ENCODE measurements at regions not wholly inside any gene's neighbourhood (a gene's known extent, or its start where the extent isn't known, plus 50 kb on each side); places are given as distances from the start of the nearest gene placed in this dataset.

GRCh38 chr16:50991436-50991835 is 159.6 kb downstream of the SALL1 start:
- no peak for DNase-seq

- no peak for DNase-seq
These were observed 160.1 kb downstream of the SALL1 start for GRCh38 chr16:50991006-50991405.

DNA sequence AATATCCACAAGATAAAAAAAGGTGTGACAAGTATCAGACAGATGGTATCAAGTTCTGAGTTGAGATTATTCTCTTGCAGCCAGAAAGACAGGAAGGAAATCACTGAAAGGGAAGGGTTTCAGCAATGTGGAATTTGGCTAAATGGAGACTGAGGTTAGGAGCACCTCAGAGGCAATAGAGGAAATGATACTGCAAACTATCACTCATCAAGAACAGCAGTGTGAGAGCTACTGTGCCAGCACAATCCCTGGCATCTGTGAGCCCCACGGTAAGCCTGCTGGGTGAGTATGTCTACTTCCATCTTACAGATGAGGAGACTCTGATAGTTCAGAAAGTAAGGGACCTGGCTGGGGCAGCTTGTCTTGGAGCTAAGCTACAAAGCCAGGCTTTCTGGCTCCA is 162.0 kb downstream of the SALL1 start:
- DNase-seq = no peak

GRCh38 chr16:50988441-50988840 is 162.6 kb downstream of the SALL1 start:
- DNase-seq = no peak

DNA sequence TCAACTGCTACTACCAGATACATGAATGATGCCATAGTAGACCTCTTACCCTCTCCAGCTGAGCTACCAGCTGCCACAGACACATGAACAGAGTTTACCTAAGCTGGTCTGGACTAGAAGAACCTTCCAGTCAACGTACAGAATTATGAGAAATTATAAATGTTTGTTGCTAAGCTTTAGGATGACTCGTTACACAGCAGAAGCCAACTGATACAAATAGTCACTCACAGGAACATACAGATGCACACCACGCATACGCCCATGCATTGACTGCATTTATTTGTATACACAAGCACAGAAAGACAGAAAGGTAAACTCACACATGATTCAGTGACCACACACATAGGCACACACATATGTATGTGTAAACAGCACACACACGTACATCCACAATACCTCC is 164.6 kb downstream of the SALL1 start:
- DNase-seq = no peak

GRCh38 chr16:50985733-50986132 is 165.3 kb downstream of the SALL1 start:
- DNase-seq = no peak

GRCh38 chr16:50984688-50985087 is 166.4 kb downstream of the SALL1 start:
- DNase-seq = no peak

- DNase-seq = no peak
These were observed 168.3 kb downstream of the SALL1 start for GRCh38 chr16:50982808-50983207.

DNA sequence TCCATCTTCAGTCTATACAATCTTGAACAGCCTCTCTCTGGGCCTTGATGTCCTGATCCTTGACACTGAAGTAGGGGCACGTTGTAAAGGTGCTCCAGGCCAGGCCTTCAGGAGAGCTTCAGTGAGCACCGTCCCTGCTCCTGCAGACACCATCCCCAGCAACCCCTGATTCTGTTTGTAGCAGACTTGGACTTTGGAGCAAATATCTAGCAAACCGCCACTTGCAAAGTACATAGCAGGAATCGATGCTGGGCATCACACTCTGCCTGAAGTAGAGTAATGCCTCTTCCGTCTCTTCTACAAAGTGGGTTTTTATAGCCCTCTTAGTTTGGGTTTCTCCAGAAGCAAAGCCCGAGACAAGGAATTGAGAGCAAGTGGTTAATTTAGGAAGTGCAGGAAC is 169.1 kb downstream of the SALL1 start:
- DNase-seq = no peak

GRCh38 chr16:50980666-50981065 is 170.4 kb downstream of the SALL1 start:
- DNase-seq = no peak

GRCh38 chr16:50979806-50980620 is 171.1 kb downstream of the SALL1 start:
- no peak for DNase-seq

DNA sequence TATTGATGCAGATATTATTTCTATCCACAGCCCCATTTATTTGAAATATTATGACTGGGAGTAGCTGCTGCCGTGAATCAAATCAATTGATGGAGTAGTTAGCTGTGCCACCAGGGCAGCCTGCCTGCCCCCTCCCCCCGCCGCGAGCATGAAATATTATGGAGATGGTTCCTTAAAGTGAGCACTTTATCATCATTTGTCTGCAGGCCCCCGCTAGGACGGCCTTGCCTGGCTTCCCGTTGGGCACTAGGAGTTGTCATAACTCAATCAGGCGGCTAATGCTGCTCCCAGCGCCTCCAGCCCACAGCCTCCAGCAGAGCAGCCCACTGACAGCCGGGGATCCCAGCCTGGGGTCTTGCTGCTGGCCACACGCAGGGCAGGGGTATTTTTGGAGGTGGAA is 173.9 kb downstream of the SALL1 start:
- DNase-seq = no peak

DNA sequence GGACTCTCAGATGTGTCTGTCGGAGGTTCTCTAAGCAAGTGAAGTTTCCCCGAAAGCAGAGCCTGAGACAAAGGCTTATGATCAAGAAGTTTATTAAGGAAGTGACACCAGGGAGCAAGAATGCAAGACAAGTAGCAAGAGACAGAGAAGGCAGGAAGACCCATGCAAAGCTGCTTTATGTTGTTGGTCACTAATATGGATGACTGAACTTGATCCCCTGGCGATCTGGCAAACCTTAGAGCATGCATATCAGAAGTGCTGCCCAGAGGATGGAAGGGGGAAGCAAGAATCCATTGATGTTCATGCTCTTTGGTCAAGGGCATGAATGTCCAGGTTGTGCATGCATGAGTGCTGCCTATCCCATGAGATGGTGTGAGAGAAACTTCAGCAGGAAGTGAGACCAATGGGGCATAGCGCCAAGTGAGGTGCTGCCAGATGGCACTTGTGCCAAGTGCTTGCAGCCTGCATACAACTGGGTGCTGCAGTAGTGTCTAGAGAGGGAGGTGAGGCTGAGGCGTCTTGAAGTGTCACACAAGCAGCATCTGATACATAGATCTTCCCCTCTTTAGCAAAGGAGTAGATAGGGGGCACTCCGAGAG is 176.5 kb downstream of the SALL1 start:
- no peak for DNase-seq

DNA sequence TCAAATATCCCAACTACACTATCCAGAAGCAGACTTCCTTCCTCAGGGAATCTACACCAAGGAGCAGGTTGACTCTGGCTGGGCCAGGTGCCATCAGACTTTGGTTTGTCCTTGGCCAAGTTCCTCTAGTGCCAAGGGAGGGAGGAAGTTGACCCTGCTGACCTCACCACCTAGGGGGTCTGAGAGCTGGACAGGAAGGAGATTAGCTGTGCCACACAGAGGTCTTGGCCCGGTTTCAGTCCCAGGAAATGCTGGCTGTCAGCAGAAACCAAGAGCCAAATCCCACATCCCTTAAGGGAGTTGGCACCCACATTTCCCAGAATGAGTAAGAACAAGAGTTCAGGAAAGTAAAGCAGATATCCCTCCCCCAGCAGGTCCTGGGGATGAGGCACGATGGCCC is 178.2 kb downstream of the SALL1 start:
- no peak for DNase-seq

DNA sequence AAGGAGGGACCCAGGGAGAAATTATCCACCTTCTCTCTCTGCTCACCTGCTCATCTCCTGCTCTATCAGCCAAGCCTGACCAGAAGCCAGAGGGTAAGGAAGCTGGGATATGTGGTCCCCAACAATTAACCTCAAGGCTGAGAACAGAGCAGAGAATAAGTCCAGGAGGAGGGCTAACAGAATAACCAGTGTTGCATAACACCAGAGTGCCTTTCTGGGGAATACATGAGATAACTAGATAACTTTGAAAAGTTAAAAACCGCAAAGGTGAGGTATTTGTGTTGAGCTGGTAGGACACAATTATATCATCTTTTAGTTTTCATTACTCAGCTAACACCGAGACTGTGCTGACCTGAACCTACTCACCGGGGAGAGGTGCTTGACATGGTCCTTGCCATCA is 180.8 kb downstream of the SALL1 start:
- DNase-seq = no peak

GRCh38 chr16:50967827-50968612 is 183.1 kb downstream of the SALL1 start:
- DNase-seq = no peak

- DNase-seq = no peak
These were observed 186.6 kb downstream of the SALL1 start for GRCh38 chr16:50964491-50964890.

- no peak for DNase-seq
These were observed 189.1 kb downstream of the SALL1 start for GRCh38 chr16:50961952-50962351.

DNA sequence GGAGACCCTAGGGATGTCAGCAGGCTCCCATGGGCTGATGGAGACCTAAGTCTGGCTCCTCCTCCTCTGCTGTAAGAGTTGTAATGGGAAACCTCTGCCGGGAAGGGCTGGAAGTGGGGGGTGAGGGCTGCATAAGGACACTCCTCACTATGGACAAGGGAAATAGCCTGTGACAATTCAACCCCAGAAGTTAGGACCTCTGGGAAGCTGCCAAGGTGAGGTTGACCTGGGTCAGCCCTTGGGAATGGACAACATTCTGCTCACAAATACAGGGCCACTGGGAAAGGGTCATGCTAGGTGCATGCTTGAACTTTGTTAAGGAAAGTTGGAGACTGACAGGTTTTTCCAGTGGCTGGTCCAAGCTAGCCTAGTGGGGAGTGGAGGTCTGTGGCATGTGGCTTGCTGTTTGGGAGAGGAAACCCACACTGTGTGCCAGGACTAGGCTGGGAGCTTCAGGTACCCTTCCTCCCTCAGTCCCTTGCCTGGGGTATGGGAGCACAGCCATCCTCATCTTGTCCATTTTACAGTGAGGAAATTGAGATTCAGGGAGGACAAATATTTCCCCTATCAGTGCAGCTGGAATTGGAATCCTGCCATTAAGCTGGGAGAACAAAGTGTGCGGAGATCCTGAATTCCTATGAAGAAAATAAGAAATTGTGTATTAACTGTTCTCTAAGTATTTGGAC is 190.4 kb downstream of the SALL1 start:
- DNase-seq = no peak

- no peak for DNase-seq
These were observed 194.0 kb downstream of the SALL1 start for GRCh38 chr16:50957056-50957455.

DNA sequence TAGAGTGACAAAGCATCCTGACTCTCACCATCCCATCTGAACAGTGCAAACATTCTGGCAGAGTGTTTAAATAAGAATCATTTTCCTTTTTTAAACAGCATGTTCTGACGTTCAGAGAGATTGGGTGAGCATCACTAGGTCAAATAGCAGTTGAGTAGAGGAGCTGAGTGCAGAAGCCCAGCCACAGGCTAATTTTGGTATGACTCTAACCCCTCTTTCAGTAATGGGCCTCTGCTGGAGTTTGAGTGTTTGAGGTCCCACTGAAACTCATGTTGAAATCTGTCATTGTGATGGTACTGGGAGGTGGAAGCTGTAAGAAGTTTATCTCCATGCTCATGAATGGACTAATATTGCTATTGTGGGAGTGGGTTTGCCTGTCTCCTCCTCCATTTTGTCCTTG is 194.4 kb downstream of the SALL1 start:
- no peak for DNase-seq

DNA sequence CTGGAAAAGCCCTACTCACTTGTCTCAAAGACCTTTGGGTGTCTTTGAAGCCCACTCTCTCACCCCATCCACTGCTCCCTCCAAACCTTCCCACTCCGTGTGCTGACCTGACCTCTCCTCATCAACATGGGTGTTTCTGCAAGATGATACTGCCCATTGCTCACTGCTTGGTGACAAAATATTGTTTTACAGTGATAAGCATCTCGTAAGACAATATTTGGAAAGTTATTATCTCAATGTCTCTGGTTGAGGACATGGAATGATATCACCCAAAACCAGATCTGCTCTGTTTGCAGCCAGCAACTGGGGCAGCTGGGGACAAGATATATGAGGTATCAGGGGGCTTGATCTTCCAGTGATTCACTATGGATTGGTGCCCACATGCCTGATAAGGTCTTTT is 195.8 kb downstream of the SALL1 start:
- no peak for DNase-seq

- DNase-seq = no peak
These were observed 196.6 kb downstream of the SALL1 start for GRCh38 chr16:50954469-50954868.
